CD4-positive, alpha-beta T cell treated with Interleukin-17A for 4 hours (primary cell): ENCODE measurements at regions not wholly inside any gene's neighbourhood (a gene's known extent, or its start where the extent isn't known, plus 50 kb on each side); places are given as distances from the start of the nearest gene placed in this dataset.
"Not testable (repeated sequence)": the region's sequence is repeated elsewhere in the genome, so short reads cannot be mapped to it uniquely, and the experiment has no call there.

Experiments
- DNase-seq: peaks from one replicate; pipeline ENCODE4 v3.0.0-alpha.2; 2020; ENCODE audit warnings: mixed read lengths

DNA sequence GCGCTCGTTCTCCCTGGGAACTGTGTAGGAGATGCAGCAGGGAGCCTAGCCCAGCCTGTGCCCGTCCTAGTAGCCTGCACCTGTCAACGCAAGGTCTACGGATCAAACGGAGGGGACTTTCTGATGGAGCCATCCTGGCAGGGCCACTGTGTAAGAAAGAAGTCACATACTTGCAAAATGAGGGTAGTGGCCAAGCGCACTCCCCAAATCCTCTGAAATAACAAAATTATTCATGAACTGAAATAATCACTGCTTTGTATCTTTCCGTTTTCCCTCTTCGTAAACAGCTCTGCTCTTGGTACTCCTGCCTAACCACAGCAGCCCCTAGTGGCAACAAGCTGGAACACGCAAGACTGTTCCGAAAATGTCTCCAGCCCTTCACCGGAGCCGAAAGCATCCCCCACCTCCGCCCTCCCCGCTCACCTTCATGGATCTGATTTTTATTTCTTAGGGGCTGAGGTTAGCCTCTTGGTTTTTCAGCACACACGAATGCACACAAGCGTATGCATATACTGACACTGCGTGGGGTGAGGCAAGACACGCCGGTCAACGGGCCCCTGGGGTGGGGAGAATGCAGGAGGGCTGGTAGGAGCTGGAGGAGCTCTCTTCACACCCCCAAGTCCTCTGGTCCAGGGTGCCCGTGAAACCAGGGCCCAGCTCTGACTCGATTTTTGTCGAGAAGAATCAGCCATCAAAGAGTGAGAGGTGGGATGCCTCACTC, 100.8 kb downstream of the ABCC12 start:
- no peak for DNase-seq

DNA sequence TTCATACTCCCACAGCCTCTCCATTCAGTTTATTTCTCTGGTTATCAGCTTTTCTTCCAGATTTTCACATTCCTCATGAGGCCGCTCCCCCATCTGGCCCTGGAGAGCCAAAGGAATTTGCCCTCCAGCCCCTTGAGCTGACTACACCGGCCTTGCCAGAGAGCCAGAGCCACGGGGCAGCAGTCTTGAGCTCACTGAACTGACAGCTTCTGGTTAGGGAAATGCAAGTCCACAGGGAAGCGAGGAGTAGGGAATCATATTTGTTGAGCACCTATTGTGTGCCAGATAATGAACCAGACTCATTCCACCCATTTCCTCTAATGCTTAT, 102.4 kb downstream of the ABCC12 start:
- no peak for DNase-seq

DNA sequence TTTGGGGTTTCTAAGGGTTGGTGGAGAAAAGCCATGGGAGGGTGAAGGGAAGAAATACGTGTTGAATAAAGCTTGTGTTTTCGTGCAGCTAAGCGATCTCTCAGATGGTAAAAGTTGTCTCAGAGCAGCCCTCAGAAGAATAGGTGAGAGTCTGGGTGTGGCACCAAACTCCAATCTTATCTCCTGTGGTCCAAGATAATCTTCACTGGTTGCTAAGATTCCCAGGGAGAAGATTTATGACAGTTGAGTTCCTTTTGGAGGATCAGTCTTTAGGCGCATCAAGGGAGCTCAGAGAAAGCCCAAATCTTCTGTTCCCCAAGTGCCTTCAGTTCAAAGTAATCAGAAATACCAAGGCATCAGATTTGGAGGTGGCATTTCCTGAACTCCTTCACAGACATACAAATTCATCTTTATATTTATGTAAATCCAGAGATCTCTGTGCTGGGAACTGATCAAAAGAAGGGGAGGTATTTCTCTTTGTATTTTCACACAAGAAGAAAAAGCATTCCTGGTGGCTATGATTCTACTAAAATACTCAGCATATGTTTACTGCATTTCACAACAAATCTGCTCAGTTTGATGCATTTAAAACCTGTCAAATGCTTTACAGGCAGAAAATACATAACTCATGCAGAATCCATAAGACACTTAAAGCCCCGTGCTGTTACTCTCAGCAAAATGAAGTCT, 102.9 kb downstream of the ABCC12 start:
- DNase-seq = no peak

DNA sequence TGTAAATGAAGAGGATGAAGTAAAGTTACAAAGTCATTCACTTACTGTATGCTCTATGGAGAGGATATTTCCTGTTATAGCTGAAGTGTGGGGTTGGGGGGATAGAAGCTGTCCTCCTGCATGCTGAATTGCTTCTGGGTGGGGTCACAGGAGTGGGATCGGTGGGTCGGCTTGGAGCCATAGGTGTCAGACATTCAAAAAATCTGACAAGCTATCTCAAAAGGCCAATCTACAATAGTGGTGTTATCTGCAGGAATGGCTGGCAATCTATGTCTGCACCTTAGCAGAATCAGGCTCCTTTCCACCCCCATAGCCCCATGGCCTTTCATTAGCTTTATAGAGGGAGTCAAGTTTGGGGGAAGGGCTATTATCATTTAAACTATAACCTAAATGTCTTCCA, 104.9 kb downstream of the ABCC12 start:
- no peak for DNase-seq

DNA sequence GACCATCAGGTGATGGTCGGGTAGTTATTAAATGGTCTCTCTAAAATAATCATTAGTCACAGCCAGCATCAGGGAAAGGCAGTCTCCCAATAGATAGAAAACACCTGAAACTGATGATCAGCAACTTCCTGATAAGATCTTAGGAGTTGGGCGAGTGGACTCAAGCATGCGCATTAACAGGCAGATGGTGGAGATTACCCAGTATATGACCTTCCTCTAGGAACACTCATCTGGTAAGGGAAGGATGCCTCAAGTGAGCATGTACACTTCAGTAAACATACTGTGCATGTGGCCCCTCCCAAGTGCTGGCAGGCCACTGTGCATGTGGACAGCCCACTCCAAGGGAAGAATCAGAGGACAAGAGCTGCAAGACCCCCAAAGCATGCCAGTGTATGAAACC, 105.9 kb downstream of the ABCC12 start:
- no peak for DNase-seq

DNA sequence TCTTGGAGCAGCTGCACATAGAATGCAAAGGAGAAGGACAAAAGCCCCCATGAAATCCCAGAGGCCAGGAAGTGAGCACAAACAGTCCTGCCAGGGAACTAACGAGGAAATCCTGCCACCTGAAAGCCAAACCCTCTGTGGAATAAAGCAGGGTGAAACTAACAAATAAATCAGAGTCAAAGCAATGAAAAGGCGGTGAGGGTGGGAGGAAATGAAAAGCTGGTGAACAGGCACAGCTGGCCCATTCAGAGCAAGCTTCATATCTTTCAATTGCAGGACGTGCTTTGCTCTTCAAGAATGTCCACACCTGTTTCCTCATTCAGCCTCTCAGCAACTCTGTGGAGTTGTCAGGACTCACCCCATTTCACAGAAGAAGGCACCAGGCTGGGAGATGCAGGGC, 108.1 kb downstream of the ABCC12 start:
- no peak for DNase-seq

DNA sequence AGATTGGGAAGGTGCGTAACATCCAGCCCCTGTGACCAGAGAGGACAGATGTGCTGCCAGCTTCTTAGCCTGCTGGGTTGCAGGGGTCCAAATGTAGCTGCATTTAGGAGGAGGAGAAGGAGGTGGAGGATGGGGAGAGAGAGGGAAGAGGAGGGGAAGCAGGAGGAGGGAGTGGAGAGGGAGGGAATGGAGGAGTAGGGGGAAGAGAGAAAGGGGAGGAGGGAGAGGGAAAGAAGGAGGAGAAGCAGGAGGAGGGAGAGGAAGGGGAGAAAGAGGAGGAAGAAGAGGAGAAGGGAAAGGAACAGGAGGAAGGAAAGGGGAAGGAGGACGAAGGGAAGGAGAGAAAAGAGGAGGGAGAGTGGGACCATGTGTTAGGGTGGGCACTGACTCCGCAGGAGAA, 108.6 kb downstream of the ABCC12 start:
- no peak for DNase-seq

DNA sequence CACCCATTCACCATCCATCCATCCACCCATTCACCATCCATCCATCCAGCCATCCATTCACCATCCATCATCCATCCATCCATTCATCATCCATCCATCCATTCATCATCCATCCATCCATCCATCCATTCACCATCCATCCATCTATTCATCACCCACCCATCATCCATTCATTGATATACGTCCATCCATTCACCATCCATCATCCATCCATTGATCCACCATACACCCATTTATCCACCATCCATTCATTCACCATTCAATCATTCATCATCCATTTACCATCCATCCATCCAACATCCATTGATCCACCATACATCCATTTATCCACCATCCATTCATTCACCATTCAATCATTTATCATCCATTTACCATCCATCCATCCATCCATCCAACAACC, 111.7 kb downstream of the ABCC12 start:
- DNase-seq = no peak

DNA sequence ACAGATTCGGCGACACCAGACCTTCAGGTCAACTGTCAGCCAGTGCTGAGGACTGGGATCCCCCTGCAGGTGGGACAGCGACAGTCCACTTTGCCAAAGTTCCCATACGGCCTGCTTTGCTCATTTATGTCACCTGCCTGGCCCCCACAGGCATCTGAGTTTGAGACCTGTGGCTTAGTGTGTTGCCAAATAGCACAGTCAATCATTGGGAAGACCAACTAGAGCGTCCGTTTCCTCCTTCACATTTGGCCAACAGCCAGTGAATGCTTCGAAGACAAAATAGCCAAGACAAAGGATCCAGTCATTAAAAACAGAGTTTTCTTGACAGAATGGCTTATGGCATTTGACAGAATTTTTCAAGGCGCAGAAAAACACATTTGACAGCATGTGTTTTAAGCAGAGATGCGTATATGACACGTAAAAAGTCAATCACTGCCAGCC, 113.8 kb downstream of the ABCC12 start:
- no peak for DNase-seq

DNA sequence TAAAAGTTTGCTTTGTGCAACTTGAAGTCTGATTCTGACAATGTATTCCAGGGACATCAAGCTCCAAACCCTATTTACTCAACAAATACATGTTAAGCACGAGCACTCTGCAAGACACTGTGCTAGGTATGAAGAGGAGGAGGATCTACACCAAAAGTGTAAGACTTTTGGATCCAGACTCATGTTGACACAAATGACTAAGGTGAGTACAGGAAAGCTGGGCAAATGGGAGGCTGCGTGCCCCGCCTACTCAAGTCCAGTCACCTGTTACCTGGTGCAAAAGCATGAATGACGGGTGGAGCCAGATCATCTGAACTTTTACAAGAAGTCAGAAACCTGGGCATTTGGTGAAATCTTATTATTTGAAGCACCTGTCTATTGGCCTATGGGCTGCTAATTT, 120.7 kb downstream of the ABCC12 start:
- no peak for DNase-seq

DNA sequence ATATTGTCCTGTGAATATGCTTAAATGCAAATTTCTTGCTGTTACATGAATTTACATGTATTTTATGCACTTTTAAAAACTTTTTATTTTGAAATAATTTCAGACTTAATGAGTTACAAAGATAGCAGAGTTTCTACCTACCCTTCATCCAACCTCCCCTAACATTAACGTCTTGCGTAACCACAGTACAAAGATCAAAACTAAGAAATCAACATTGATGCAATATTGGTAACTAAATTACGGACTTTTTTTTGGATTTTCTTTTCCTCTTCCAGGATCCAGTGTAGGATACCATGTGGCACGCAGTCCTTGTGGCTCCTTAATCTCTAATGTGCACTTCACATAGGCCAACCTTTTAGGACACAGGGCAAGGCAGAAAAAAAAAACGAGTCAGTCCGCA, 124.9 kb downstream of the ABCC12 start:
- no peak for DNase-seq

DNA sequence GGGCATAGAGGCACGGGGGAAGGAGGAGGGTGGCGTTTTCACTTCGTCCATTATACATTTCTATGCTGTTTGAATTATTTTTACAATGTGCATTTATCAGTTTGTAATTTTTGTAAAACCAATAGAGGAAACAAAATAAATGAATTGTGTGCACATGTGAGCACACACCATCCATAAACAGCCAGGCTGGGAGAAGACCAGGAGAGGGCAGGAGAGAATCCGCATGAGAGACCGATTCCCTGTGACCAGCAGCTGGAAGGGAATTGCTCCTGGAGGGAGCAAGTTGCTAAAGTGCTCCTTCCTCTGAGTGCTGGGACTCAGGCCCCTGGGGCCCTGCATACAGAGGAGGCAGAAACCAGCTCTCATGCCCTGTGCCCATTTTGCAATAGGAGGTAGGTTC, 126.0 kb downstream of the ABCC12 start:
- no peak for DNase-seq

DNA sequence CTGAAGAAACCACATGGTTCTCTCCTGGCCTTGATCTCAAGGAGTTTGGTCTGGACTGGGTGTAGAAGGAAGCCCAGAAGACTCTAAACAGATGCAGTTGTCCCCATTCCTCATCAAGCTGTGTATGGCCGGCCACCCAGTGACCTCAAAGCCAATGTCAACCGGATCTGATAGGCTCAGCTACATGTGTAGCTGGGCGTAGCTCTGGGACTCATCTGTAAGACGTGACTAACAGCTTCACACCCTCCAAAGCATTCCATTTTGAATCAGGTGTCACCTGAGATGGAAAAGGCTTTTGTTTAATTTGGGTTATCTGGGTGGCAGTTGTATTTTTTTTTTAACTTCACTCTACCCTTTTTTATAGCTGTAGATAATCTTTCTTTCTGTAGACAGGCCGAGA, 130.4 kb downstream of the ABCC12 start:
- no peak for DNase-seq

DNA sequence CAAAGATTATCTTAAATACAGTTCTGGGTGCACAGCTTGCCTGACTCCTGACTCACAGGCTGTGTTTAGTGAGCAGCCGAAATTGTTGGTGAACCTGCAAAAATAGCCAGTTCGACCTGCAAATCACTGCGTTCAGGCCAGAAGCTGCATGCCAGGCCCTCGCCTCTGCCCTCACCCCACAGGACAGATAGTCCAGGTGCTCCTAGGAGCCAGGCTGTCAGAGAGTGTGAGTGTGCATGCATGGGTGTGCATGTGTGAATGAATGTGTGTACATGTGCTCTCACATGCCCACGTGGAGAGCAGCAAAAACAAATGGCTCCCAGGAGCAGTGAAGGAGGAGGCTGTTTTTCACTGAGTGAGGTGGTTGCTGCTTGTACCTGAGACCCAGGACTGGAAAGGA, 131.8 kb downstream of the ABCC12 start:
- no peak for DNase-seq

DNA sequence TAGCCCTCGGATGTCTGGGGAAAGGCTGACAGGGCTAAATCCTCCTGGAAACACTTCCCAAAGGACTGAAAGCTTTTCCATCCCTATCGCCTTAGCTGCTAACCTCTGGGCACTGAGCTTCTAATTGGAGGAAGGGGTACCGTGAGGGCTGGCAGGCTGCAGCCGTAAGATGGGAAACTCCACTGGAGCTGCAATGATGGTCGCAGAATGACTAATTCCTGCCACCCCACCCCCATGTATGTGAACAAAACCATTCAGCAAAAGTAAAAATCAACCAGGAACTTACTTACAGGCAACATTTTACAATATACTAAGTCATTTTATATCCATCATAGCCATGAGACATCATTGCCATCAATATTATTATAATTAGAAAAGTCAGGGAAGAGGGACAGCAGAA, 133.3 kb downstream of the ABCC12 start:
- no peak for DNase-seq

DNA sequence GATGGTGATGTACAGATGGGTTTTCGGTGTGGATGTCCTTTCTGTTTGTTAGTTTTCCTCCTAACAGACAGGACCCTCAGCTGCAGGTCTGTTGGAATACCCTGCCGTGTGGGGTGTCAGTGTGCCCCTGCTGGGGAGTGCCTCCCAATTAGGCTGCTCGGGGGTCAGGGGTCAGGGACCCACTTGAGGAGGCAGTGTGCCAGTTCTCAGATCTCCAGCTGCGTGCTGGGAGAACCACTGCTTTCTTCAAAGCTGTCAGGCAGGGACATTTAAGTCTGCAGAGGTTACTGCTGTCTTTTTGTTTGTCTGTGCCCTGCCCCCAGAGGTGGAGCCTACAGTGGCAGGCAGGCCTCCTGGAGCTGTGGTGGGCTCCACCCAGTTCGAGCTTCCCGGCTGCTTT, 135.2 kb downstream of the ABCC12 start:
- not testable (repeated sequence) for DNase-seq

DNA sequence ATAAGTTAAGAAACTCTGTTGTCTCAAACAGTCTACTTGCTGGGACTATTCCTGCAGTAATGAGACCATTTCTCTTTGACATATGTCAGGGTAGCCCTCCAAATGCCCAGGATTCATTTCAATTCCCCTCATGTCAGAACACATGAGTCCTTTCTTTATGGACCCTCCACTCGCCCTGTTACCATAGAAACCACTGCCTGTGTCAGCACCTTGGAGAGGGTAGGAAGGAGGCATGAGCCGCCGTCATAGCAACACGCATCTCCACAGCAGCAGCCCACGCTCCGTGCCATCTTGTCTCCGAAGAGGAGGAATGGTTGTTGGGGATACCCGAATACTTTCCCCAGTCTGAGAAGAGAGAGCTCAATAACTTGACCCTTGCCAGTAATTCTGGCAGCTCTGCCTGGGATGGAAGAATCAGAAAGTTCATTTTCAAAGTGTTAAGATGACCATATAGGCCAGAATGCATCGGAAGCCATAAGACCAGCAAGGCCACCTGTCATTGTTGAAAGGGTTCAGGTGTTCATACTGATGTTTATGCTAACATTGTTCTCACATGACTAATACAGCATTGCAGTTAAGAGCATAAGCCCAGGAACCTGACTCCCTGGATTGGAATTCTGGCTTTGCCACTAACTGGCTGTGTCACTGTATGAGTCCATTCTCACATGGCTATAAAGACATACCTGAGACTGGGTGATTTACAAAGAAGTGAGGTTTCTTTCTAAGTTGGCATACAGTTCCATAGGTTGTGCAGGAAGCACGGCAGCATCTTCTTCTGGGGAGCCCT, 141.3 kb downstream of the ABCC12 start:
- no peak for DNase-seq

DNA sequence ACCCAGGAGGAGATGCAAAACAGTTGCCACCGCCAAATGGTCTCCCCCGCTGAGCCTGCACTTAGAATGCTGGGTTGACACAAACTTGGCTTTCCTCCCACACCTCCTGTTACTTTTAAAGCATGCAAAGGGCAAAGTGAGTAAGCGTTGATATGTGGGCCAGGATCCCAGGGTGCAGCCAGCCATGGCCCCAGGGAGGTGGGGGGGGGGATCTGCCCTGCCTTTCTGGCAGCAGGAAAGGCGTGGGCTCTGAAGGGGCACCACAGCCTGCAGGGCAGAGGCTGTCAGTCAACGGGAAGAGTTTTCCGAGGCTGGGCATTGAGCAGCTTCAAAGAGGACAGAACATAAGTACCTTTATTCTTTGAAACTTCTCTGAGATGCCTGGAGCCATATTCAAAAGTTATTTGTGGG, 142.3 kb downstream of the ABCC12 start:
- DNase-seq = no peak

DNA sequence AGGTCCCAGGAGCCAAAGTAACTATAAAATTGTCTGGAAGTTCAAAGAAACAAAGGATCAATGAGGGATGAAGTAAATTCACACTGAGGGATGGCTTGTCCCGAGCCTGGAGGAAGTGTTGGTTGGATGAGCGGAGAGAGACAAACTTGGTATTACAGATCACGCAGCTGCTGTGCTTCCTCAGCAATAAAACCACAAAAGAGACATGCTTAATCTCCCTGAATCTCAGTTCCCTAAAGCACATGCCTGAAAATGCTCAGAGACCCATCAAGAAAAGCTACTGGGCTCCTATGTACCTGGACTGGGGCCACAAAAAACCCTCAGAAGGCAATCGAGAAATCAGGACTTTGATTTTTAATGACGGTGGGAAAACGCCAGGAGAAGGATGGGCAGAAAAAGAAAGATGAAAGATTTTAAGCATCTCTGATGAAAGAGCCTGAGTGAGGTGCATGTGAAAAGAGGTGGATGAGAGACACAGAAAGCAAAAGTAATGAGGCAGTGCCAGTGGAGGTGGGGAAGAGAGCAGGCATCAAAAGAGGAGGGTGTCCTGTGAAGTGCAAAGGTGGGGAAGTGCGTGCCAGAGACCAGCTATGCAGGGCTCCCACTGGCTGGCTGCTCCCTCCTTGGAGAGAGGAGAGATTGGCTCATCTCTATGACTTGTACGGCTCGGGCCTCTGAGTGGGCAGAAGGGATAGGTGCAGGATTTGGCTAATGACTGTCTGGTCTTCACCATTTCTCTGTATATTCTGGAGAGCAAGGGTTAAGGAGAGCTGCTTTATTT, 143.7 kb downstream of the ABCC12 start:
- no peak for DNase-seq

DNA sequence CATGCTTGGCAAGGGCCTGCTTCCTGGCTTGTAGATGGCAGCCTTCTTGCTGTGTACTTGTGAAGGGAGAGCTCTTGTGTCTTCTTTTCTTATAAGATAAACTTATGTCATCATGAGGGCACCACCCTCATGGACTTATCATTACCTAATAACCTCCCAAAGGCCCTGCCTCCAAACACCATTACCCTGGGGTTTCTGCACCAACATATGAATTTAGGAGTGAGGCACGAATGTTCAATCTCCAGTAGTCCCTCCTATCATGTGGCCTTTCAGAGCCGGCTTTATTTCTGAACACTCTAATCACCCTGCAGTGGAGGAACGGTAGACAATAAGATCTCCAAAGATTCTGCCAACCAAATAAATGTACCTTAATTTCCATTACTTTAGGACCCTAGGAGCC, 144.3 kb downstream of the ABCC12 start:
- DNase-seq = no peak

DNA sequence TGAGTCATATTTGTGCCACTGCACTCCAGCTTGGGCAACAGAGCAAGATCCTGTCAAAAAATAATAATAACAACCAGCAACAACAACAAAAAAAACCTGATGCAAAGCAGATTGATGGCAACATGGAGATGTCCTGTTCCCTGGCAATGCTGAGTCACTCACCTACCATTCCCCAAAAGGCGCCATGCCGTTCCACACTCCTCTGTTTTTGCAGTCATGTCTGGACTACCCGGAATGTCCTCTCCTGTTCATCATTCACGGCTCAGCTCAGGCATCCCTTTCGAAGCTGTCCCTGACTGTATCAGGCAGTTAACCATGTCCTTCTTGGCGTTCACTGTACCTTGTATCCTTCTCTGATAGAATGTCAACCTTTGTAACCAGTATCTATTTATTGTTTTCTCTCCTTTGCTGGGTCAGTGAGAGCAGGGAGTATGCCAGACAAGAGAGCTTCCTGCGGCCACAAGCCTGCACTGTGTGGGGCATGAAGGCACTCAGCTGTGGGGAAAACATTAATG, 147.7 kb downstream of the ABCC12 start:
- no peak for DNase-seq

DNA sequence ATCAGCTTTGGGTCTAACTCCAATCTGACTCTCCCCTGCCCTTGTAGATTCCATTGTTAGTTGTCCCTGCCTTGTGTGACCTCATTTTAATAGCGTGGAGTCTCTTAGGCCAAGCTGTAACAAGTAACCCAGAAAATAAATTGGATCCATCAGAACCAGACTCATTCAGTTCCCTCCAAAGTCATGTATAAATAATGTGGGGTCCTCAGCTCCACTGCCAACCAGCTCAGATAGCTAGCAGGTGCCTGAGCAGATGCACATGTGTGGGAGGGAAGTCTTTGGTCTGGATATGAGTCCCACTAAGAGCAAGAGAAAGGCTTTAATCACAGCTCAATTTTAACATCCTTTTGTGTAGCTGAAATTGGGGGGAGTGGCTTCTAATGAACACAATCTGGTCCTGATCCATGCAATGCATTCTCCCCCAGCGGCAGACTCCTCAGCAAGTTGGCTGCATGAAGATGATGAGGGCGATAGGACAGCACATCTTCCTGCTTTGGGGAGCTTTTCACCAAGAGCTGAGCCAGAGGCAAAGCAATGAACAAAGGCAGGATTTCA, 151.6 kb downstream of the ABCC12 start:
- DNase-seq = no peak
